Neuron (in vitro differentiated cells): ENCODE measurements at regions not wholly inside any gene's neighbourhood (a gene's known extent, or its start where the extent isn't known, plus 50 kb on each side); places are given as distances from the start of the nearest gene placed in this dataset.
"Not testable (repeated sequence)": the region's sequence is repeated elsewhere in the genome, so short reads cannot be mapped to it uniquely, and the experiment has no call there.

Experiments used
- H2AFZ ChIP-seq: one replicate; pipeline ENCODE4 v1.6.1; 2013; ENCODE audit warnings: low read depth, mild to moderate bottlenecking, inconsistent platforms, low read length, moderate library complexity
- H3K27me3 ChIP-seq: one replicate; pipeline ENCODE4 v1.6.1; 2013; ENCODE audit warnings: low read length; ENCODE audit not compliant: insufficient read depth
- H3K36me3 ChIP-seq: one replicate; pipeline ENCODE4 v1.6.1; 2013; ENCODE audit warnings: low read length; ENCODE audit not compliant: insufficient read depth
- H3K4me1 ChIP-seq: one replicate; pipeline ENCODE4 v1.6.1; 2013; ENCODE audit warnings: low read length; ENCODE audit not compliant: insufficient read depth
- H3K4me3 ChIP-seq: 2 replicates; pipeline ENCODE4 v1.5.1; 2013; ENCODE audit warnings: mild to moderate bottlenecking, low read length, moderate library complexity
- H3K9me3 ChIP-seq: one replicate; pipeline ENCODE4 v1.6.1; 2013; ENCODE audit warnings: low read length

GRCh38 chr4:31237233-31237632, 517.1 kb downstream of the PCDH7 start:
- no peak overlapping the region for H2AFZ ChIP-seq
- H3K9me3 ChIP-seq = no peaks in the 10 kb centered on the region
- no peak overlapping the region for H3K4me3 ChIP-seq
- no peaks in the 10 kb centered on the region for H3K27me3 ChIP-seq
- H3K4me1 ChIP-seq = peaks cover 33% of the 10 kb centered on the region
- no peaks in the 10 kb centered on the region for H3K36me3 ChIP-seq

GRCh38 chr4:31239886-31240285, 519.7 kb downstream of the PCDH7 start:
- Histone ChIP-seq H3K4me1 (peaks cover 30% of the 10 kb centered on the region), H3K9me3 (no peaks in the 10 kb centered on the region), H3K36me3 (no peaks in the 10 kb centered on the region)

GRCh38 chr4:31241504-31242106, 521.4 kb downstream of the PCDH7 start:
- H3K27me3 ChIP-seq = no peaks in the 10 kb centered on the region
- no peak overlapping the region for H2AFZ ChIP-seq
- no peaks in the 10 kb centered on the region for H3K9me3 ChIP-seq
- H3K36me3 ChIP-seq = no peaks in the 10 kb centered on the region
- H3K4me1 ChIP-seq = peaks cover 16% of the 10 kb centered on the region
- H3K4me3 ChIP-seq = no peak overlapping the region

More at GRCh38 chr4:31239886-31240285, 519.7 kb downstream of the PCDH7 start:
- Histone ChIP-seq H2AFZ (no peak overlapping the region), H3K4me3 (no peak overlapping the region), H3K27me3 (no peaks in the 10 kb centered on the region)

- H3K36me3 ChIP-seq = no peaks in the 10 kb centered on the region
- peaks cover under 1% of the 10 kb centered on the region for H3K4me1 ChIP-seq
- no peak overlapping the region for H3K4me3 ChIP-seq
- no peak overlapping the region for H2AFZ ChIP-seq
- no peaks in the 10 kb centered on the region for H3K9me3 ChIP-seq
- H3K27me3 ChIP-seq = no peaks in the 10 kb centered on the region
These were observed 526.7 kb downstream of the PCDH7 start for GRCh38 chr4:31246856-31247255.

GRCh38 chr4:31259119-31259518, 539.0 kb downstream of the PCDH7 start:
- Histone ChIP-seq H3K27me3 (no peaks in the 10 kb centered on the region), H3K36me3 (no peaks in the 10 kb centered on the region), H3K4me3 (no peak overlapping the region)

GRCh38 chr4:31261632-31262031, 541.5 kb downstream of the PCDH7 start:
- no peaks in the 10 kb centered on the region for H3K9me3 ChIP-seq
- no peaks in the 10 kb centered on the region for H3K36me3 ChIP-seq
- H2AFZ ChIP-seq = no peak overlapping the region
- no peaks in the 10 kb centered on the region for H3K27me3 ChIP-seq
- H3K4me1 ChIP-seq = no peaks in the 10 kb centered on the region
- H3K4me3 ChIP-seq = no peak overlapping the region

More at GRCh38 chr4:31259119-31259518, 539.0 kb downstream of the PCDH7 start:
- no peaks in the 10 kb centered on the region for H3K9me3 ChIP-seq
- H3K4me1 ChIP-seq = no peaks in the 10 kb centered on the region
- no peak overlapping the region for H2AFZ ChIP-seq

- H3K27me3 ChIP-seq, H3K4me3 ChIP-seq, H2AFZ ChIP-seq, H3K4me1 ChIP-seq, H3K9me3 ChIP-seq, H3K36me3 ChIP-seq: not testable (repeated sequence)
These were observed 545.9 kb downstream of the PCDH7 start for GRCh38 chr4:31266094-31266493.

- Histone ChIP-seq H3K27me3 (no peaks in the 10 kb centered on the region), H3K36me3 (no peaks in the 10 kb centered on the region), H2AFZ (no peak overlapping the region), H3K9me3 (no peaks in the 10 kb centered on the region), H3K4me3 (no peak overlapping the region), H3K4me1 (no peaks in the 10 kb centered on the region)
These were observed 552.3 kb downstream of the PCDH7 start for GRCh38 chr4:31272331-31273061.

- H3K4me1 ChIP-seq = no peaks in the 10 kb centered on the region
- H3K9me3 ChIP-seq = no peaks in the 10 kb centered on the region
- H3K27me3 ChIP-seq = no peaks in the 10 kb centered on the region
- H3K4me3 ChIP-seq = no peak overlapping the region
- H3K36me3 ChIP-seq = no peaks in the 10 kb centered on the region
- no peak overlapping the region for H2AFZ ChIP-seq
These were observed 555.7 kb downstream of the PCDH7 start for GRCh38 chr4:31275906-31276305.

- Histone ChIP-seq H3K27me3 (no peaks in the 10 kb centered on the region), H3K4me3 (no peak overlapping the region), H3K36me3 (no peaks in the 10 kb centered on the region), H3K4me1 (no peaks in the 10 kb centered on the region), H3K9me3 (no peaks in the 10 kb centered on the region), H2AFZ (no peak overlapping the region)
These were observed 563.5 kb downstream of the PCDH7 start for GRCh38 chr4:31283679-31284078.

- Histone ChIP-seq H3K4me1 (no peaks in the 10 kb centered on the region), H3K27me3 (no peaks in the 10 kb centered on the region), H3K36me3 (no peaks in the 10 kb centered on the region), H3K4me3 (no peak overlapping the region), H3K9me3 (no peaks in the 10 kb centered on the region), H2AFZ (no peak overlapping the region)
These were observed 570.7 kb downstream of the PCDH7 start for GRCh38 chr4:31290836-31291235.

- H3K9me3 ChIP-seq = no peaks in the 10 kb centered on the region
- no peaks in the 10 kb centered on the region for H3K36me3 ChIP-seq
- H2AFZ ChIP-seq = no peak overlapping the region
- no peaks in the 10 kb centered on the region for H3K27me3 ChIP-seq
- H3K4me1 ChIP-seq = no peaks in the 10 kb centered on the region
- H3K4me3 ChIP-seq = no peak overlapping the region
These were observed 571.1 kb downstream of the PCDH7 start for GRCh38 chr4:31291238-31291637.

GRCh38 chr4:31294655-31295480, 574.7 kb downstream of the PCDH7 start:
- no peak overlapping the region for H2AFZ ChIP-seq
- no peaks in the 10 kb centered on the region for H3K4me1 ChIP-seq
- no peak overlapping the region for H3K4me3 ChIP-seq
- H3K36me3 ChIP-seq = no peaks in the 10 kb centered on the region
- H3K27me3 ChIP-seq = no peaks in the 10 kb centered on the region
- H3K9me3 ChIP-seq = no peaks in the 10 kb centered on the region
